ENCODE measurements at regions not wholly inside any gene's neighbourhood (a gene's known extent, or its start where the extent isn't known, plus 50 kb on each side); places are given as distances from the start of the nearest gene placed in this dataset.

GRCh38 chr13:111917901-111918300, 149.0 kb upstream of the SOX1 start:
- no peak for TF ChIP-seq CTCF (conservative IDR thresholded peaks at IDR 0.05)
- no peak for TF ChIP-seq ZFX (IDR thresholded peaks at IDR 0.05)

All from C4-2B (cell line).